ENCODE measurements at regions not wholly inside any gene's neighbourhood (a gene's known extent, or its start where the extent isn't known, plus 50 kb on each side); places are given as distances from the start of the nearest gene placed in this dataset.

GRCh38 chr1:14522926-14523241, 75.6 kb upstream of the KAZN start:
- DNase-seq (ENCODE audit: low read depth in 2 of 2), result no peak

GRCh38 chr1:14524826-14525636, 73.5 kb upstream of the KAZN start:
- no peak for DNase-seq (ENCODE audit: low read depth in 2 of 2)

- no peak for DNase-seq (ENCODE audit: low read depth in 2 of 2)
These were observed 69.0 kb upstream of the KAZN start for GRCh38 chr1:14529475-14529874.

GRCh38 chr1:14531519-14531918, 67.0 kb upstream of the KAZN start:
- DNase-seq (ENCODE audit: low read depth in 2 of 2), result no peak

- no peak for DNase-seq (ENCODE audit: low read depth in 2 of 2)
These were observed 62.7 kb upstream of the KAZN start for GRCh38 chr1:14535619-14536355.

DNA sequence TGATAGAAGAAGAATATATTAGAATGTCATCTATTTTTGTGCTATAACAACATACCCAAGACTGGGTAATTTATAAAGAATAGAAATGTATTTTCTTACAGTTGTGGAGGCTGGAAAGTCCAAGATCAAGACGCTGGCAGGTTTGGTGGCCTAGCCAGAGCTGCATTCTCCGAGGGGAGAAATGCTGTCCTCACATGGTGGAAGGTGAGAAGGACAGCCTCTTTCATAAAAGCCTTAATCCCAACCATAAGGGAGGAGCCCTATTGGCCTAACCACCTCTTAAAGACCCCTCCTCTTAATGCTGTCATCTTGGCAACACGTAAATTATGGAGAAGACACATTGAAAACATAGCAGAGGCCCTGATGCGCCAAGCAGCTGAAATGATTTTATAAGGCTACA, 60.1 kb upstream of the KAZN start:
- DNase-seq (ENCODE audit: low read depth in 2 of 2), result no peak

GRCh38 chr1:14539309-14539708, 59.2 kb upstream of the KAZN start:
- DNase-seq (ENCODE audit: low read depth in 2 of 2), result no peak

DNA sequence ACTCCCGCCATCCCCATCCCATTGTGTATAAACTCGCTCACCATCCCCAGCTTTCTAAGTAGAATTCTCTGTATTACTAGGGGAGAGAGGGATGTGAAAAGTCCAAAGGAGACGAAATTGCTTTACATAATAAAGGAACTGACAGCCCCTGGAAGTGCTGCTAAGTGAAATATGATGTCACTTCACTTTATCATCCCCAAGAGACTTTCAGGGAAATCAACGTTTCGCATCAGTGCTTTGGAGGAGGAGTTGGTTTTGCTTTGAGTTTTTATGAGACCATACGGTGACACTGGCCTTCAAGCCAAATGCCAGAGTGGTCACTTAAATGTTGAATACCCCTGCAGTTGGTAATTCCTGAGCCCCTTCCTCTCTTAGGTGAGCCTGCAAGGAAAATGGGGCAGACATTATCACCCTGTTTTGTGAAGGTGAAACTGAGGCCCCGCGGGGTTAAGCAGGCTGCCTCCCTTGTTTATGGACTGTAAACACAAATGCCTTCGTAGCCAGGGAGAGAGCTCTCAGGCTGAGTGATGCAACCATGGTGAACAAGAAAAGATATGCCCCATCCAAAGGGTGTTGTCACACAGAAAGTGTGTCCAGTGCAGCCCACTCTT, 58.4 kb upstream of the KAZN start:
- DNase-seq (ENCODE audit: low read depth in 2 of 2), result no peak

DNA sequence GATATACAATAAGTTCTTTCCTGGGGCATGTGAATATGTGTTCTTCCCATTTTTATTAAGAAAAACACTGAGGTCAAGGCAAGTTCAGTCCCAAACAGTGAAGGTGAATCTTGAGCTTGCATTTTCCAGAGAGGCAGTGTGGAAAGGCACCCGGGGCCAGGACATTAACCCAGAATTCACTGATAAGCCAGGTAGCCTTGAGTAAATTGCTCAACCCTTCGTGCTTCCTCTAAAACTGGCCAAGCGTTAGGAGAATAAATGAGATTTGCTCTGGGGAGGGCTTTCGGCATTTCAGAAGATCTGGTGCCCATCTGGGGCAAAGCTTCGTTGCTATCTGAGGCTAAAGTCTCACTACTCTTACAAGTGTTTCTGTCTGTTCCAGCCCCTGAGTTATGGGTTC, 57.1 kb upstream of the KAZN start:
- no peak for DNase-seq (ENCODE audit: low read depth in 2 of 2)

GRCh38 chr1:14543191-14543840, 55.2 kb upstream of the KAZN start:
- DNase-seq (ENCODE audit: low read depth in 2 of 2), result no peak

DNA sequence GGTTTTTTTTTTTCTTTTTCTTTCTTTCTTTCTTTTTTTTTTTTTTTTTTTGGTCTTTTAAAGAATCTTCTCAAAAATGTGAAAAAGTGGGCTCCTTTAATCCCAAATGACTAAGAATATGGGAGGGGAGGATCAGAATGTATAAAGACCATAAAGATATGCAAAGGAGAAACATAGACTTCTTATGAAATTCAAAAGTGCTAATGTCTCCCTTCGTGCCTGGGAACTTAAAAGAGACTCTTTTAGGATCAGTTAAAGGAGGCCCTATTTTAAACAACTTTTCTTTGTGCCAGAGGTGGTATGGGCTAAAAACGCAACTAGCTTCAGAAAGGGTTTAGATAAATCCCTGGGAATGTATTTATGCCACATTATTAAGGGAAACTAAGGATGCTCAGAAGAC, 54.2 kb upstream of the KAZN start:
- DNase-seq (ENCODE audit: low read depth in 2 of 2), result no peak

- no peak for DNase-seq (ENCODE audit: low read depth in 2 of 2)
These were observed 53.0 kb upstream of the KAZN start for GRCh38 chr1:14545422-14546025.

GRCh38 chr1:14546416-14546815, 52.1 kb upstream of the KAZN start:
- no peak for DNase-seq (ENCODE audit: low read depth in 2 of 2)

Measured in stimulated activated CD4-positive, alpha-beta T cell treated with anti-CD3 and anti-CD28 coated beads, Interleukin-1b, Interleukin-23, amount 100 ng/mL, for 4 hours (primary cell).